GM18909 (cell line): ENCODE measurements at regions not wholly inside any gene's neighbourhood (a gene's known extent, or its start where the extent isn't known, plus 50 kb on each side); places are given as distances from the start of the nearest gene placed in this dataset.

Source experiments
- ATAC-seq: cut with Tn5 transposase; IDR thresholded peaks from one replicate; pipeline ENCODE4 v1.9.1; 2021; ENCODE audit warnings: mild to moderate bottlenecking; ENCODE audit not compliant: unreplicated experiment, poor library complexity

GRCh38 chr4:19823781-19824180, 427.9 kb upstream of the SLIT2 start:
- no peak for ATAC-seq

- ATAC-seq = no peak
These were observed 432.0 kb upstream of the SLIT2 start for GRCh38 chr4:19819737-19820136.

GRCh38 chr4:19809989-19810388, 441.7 kb upstream of the SLIT2 start:
- ATAC-seq = no peak

- no peak for ATAC-seq
These were observed 444.2 kb upstream of the SLIT2 start for GRCh38 chr4:19807505-19807904.

GRCh38 chr4:19806865-19807264, 444.8 kb upstream of the SLIT2 start:
- no peak for ATAC-seq

- ATAC-seq = no peak
These were observed 448.3 kb upstream of the SLIT2 start for GRCh38 chr4:19803406-19803805.

- ATAC-seq = no peak
These were observed 457.9 kb upstream of the SLIT2 start for GRCh38 chr4:19793831-19794230.

GRCh38 chr4:19791422-19792123, 460.1 kb upstream of the SLIT2 start:
- ATAC-seq = no peak

GRCh38 chr4:19786616-19787015, 465.1 kb upstream of the SLIT2 start:
- ATAC-seq = no peak

- no peak for ATAC-seq
These were observed 468.0 kb upstream of the SLIT2 start for GRCh38 chr4:19783667-19784223.

GRCh38 chr4:19780871-19781270, 470.8 kb upstream of the SLIT2 start:
- no peak for ATAC-seq

GRCh38 chr4:19776929-19777328, 474.8 kb upstream of the SLIT2 start:
- no peak for ATAC-seq

GRCh38 chr4:19776021-19776459, 475.7 kb upstream of the SLIT2 start:
- no peak for ATAC-seq

GRCh38 chr4:19774690-19775256, 476.9 kb upstream of the SLIT2 start:
- no peak for ATAC-seq

- no peak for ATAC-seq
These were observed 479.1 kb upstream of the SLIT2 start for GRCh38 chr4:19772581-19772980.

- ATAC-seq = no peak
These were observed 495.0 kb upstream of the SLIT2 start for GRCh38 chr4:19756661-19757060.

GRCh38 chr4:19752599-19752998, 499.1 kb upstream of the SLIT2 start:
- no peak for ATAC-seq

GRCh38 chr4:19748519-19749479, 502.9 kb upstream of the SLIT2 start:
- ATAC-seq = no peak

GRCh38 chr4:19746377-19746776, 505.3 kb upstream of the SLIT2 start:
- no peak for ATAC-seq

- ATAC-seq = no peak
These were observed 508.5 kb upstream of the SLIT2 start for GRCh38 chr4:19743115-19743638.
